ENCODE measurements at regions not wholly inside any gene's neighbourhood (a gene's known extent, or its start where the extent isn't known, plus 50 kb on each side); places are given as distances from the start of the nearest gene placed in this dataset.

GRCh38 chr4:54152846-54153600 lies 53.1 kb downstream of the GSX2 start:
- ChIA-PET POLR2A (no interaction called here), CTCF (no interaction called here)
- ATAC-seq (no peak), FAIRE-seq (no peak), DNase-seq (ENCODE audit: low read depth in 1 of 2, low spot score in 1 of 2) (no peak)
- H3K4me1 ChIP-seq: no peaks in the 10 kb centered on the region
- TF ChIP-seq, protein P1, sequence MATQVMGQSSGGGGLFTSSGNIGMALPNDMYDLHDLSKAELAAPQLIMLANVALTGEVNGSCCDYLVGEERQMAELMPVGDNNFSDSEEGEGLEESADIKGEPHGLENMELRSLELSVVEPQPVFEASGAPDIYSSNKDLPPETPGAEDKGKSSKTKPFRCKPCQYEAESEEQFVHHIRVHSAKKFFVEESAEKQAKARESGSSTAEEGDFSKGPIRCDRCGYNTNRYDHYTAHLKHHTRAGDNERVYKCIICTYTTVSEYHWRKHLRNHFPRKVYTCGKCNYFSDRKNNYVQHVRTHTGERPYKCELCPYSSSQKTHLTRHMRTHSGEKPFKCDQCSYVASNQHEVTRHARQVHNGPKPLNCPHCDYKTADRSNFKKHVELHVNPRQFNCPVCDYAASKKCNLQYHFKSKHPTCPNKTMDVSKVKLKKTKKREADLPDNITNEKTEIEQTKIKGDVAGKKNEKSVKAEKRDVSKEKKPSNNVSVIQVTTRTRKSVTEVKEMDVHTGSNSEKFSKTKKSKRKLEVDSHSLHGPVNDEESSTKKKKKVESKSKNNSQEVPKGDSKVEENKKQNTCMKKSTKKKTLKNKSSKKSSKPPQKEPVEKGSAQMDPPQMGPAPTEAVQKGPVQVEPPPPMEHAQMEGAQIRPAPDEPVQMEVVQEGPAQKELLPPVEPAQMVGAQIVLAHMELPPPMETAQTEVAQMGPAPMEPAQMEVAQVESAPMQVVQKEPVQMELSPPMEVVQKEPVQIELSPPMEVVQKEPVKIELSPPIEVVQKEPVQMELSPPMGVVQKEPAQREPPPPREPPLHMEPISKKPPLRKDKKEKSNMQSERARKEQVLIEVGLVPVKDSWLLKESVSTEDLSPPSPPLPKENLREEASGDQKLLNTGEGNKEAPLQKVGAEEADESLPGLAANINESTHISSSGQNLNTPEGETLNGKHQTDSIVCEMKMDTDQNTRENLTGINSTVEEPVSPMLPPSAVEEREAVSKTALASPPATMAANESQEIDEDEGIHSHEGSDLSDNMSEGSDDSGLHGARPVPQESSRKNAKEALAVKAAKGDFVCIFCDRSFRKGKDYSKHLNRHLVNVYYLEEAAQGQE (IDR thresholded peaks at IDR 0.05): no peak
- TF ChIP-seq KDM1A (IDR thresholded peaks at IDR 0.05; ENCODE audit: low read depth) (no peak), RCOR1 (IDR thresholded peaks at IDR 0.05; ENCODE audit: low read depth, low read length) (no peak), FOXS1 (CRISPR knock-in tag; IDR thresholded peaks at IDR 0.05) (no peak), PHF8 (IDR thresholded peaks at IDR 0.05; ENCODE audit: borderline replicate concordance, low read depth) (no peak), CBX8 (IDR thresholded peaks at IDR 0.05) (no peak), NR3C1 (IDR thresholded peaks at IDR 0.05) (no peak), E2F6 (IDR thresholded peaks at IDR 0.05; ENCODE audit: borderline replicate concordance, low read depth) (no peak), ZSCAN20 (CRISPR knock-in tag; IDR thresholded peaks at IDR 0.05) (no peak), KDM5A (IDR thresholded peaks at IDR 0.05) (no peak), CTCF (IDR thresholded peaks at IDR 0.05) (no peak), FOSB (CRISPR knock-in tag; IDR thresholded peaks at IDR 0.05) (no peak), SMC3 (IDR thresholded peaks at IDR 0.05) (no peak), CEBPB (IDR thresholded peaks at IDR 0.05) (no peak)
- TF ChIP-seq, protein P2, sequence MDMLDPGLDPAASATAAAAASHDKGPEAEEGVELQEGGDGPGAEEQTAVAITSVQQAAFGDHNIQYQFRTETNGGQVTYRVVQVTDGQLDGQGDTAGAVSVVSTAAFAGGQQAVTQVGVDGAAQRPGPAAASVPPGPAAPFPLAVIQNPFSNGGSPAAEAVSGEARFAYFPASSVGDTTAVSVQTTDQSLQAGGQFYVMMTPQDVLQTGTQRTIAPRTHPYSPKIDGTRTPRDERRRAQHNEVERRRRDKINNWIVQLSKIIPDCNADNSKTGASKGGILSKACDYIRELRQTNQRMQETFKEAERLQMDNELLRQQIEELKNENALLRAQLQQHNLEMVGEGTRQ (IDR thresholded peaks at IDR 0.05): no peak
- H3K27ac ChIP-seq: no peak overlapping the region
- no peak overlapping the region for H3K4me3 ChIP-seq
- no peak overlapping the region for H3K4me2 ChIP-seq
- WGBS (ENCODE audit: missing lambda C conversion rate): 47% methylated on average over 3 of the region's 3 CpGs
- no peaks in the 10 kb centered on the region for H3K9me3 ChIP-seq

- FAIRE-seq (no peak), DNase-seq (ENCODE audit: low read depth in 1 of 2, low spot score in 1 of 2) (no peak), ATAC-seq (no peak)
- no peaks in the 10 kb centered on the region for H3K4me1 ChIP-seq
- no peak overlapping the region for H3K4me3 ChIP-seq
- TF ChIP-seq JUNB (IDR thresholded peaks at IDR 0.05) (no peak), NFE2L2 (conservative IDR thresholded peaks at IDR 0.05; ENCODE audit: low read length) (no peak), RARB (CRISPR knock-in tag; IDR thresholded peaks at IDR 0.05) (no peak), BHLHE40 (IDR thresholded peaks at IDR 0.05; ENCODE audit: low read depth, low read length) (no peak), E2F6 (IDR thresholded peaks at IDR 0.05; ENCODE audit: borderline replicate concordance, low read depth) (no peak), TP53 (CRISPR knock-in tag; IDR thresholded peaks at IDR 0.05) (no peak), POLR2A (IDR thresholded peaks at IDR 0.05; ENCODE audit: low read length) (no peak)
- TF ChIP-seq, protein P3, sequence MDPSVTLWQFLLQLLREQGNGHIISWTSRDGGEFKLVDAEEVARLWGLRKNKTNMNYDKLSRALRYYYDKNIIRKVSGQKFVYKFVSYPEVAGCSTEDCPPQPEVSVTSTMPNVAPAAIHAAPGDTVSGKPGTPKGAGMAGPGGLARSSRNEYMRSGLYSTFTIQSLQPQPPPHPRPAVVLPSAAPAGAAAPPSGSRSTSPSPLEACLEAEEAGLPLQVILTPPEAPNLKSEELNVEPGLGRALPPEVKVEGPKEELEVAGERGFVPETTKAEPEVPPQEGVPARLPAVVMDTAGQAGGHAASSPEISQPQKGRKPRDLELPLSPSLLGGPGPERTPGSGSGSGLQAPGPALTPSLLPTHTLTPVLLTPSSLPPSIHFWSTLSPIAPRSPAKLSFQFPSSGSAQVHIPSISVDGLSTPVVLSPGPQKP (IDR thresholded peaks at IDR 0.05; ENCODE audit: low read depth, low read length): no peak
- TF ChIP-seq, protein P2 (IDR thresholded peaks at IDR 0.05): no peak
- WGBS (ENCODE audit: missing lambda C conversion rate): 50% methylated on average over 1 of the region's 1 CpG
- H3K9me3 ChIP-seq: peaks cover 4% of the 10 kb centered on the region; the same call in 1 of the 3 replicates
- H3K27ac ChIP-seq: no peak overlapping the region
- CTCF ChIA-PET: no interaction called here
- POLR2A ChIA-PET: no interaction called here
- no peak overlapping the region for H3K4me2 ChIP-seq
Measured at GRCh38 chr4:54155936-54156335, 56.0 kb downstream of the GSX2 start.

Data from A549 (cell line).